A673 (cell line): ENCODE measurements at regions not wholly inside any gene's neighbourhood (a gene's known extent, or its start where the extent isn't known, plus 50 kb on each side); places are given as distances from the start of the nearest gene placed in this dataset.

Experiments
- BruUV-seq: library from RNA; stranded (reverse); fragments of 400-500 nt; replicated peaks from 2 replicates; lab custom pipeline; 2021; lab: Mats Ljungman, UMichigan
- CTCF ChIA-PET: fragments of 300-600 bp; sonication (Branson Sonifier 250); formaldehyde crosslinking; loops from one replicate; lab custom pipeline; 2022; ENCODE audit warnings: antibody characterized with exemption; lab: Charles Lee
- POLR2A ChIA-PET: fragments of 300-600 bp; sonication (Branson Sonifier 250); formaldehyde crosslinking; loops from one replicate; lab custom pipeline; 2022; ENCODE audit warnings: antibody characterized with exemption; ENCODE audit not compliant: low non-redundant PET; lab: Charles Lee
- DNase-seq: peaks from one replicate; pipeline ENCODE4 v3.0.0-alpha.2; 2015; ENCODE audit warnings: low spot score
- H3K27ac ChIP-seq: fragments of 200-600 bp; sonication (generic); 2 replicates; pipeline ENCODE4 v1.5.1; 2016; ENCODE audit warnings: mixed run types, low read depth, mild to moderate bottlenecking, mixed read lengths, antibody characterized with exemption, low read length; ENCODE audit not compliant: poor library complexity, severe bottlenecking
- H3K27me3 ChIP-seq: fragments of 200-600 bp; sonication (generic); replicated peaks from 2 replicates; pipeline ENCODE4 v1.6.1; 2017; ENCODE audit warnings: mixed run types, low read depth, mild to moderate bottlenecking, mixed read lengths, antibody characterized with exemption, low read length; ENCODE audit not compliant: insufficient read depth, poor library complexity
- H3K36me3 ChIP-seq: fragments of 200-600 bp; sonication (generic); 2 replicates; pipeline ENCODE4 v1.6.1; 2016; ENCODE audit warnings: mixed run types, mild to moderate bottlenecking, mixed read lengths, antibody characterized with exemption, low read length; ENCODE audit not compliant: insufficient read depth, poor library complexity, severe bottlenecking
- H3K4me1 ChIP-seq: fragments of 200-600 bp; sonication (generic); 2 replicates; pipeline ENCODE4 v1.6.1; 2017; ENCODE audit warnings: mixed run types, mild to moderate bottlenecking, mixed read lengths, antibody characterized with exemption, low read length; ENCODE audit not compliant: insufficient read depth, poor library complexity, severe bottlenecking
- H3K4me3 ChIP-seq: fragments of 200-600 bp; sonication (generic); 2 replicates; pipeline ENCODE4 v1.5.1; 2016; ENCODE audit warnings: low read depth, mixed run types, mild to moderate bottlenecking, mixed read lengths, low read length; ENCODE audit not compliant: poor library complexity, severe bottlenecking
- H3K9me3 ChIP-seq: fragments of 200-600 bp; sonication (generic); 2 replicates; pipeline ENCODE4 v1.6.1; 2016; ENCODE audit warnings: mixed run types, low read depth, mild to moderate bottlenecking, mixed read lengths, antibody characterized with exemption, low read length; ENCODE audit not compliant: poor library complexity, severe bottlenecking
- CTCF ChIP-seq: fragments of 300-800, 200-600 bp; sonication (generic); conservative IDR thresholded peaks from 2 replicates; pipeline ENCODE4 v1.5.1; 2017; ENCODE audit warnings: low read depth, mild to moderate bottlenecking, antibody characterized with exemption, low read length, moderate library complexity, mixed read lengths
- EZH2 ChIP-seq: fragments of 200-600 bp; sonication (generic); IDR thresholded peaks from 2 replicates; pipeline ENCODE4 v1.6.1; 2017; ENCODE audit warnings: borderline replicate concordance, low read depth, mild to moderate bottlenecking, mixed read lengths, antibody characterized with exemption, low read length; ENCODE audit not compliant: poor library complexity, severe bottlenecking
- intact Hi-C: fragments of 100-400 bp; cut with micrococcal nuclease; formaldehyde crosslinking; loops from one replicate; pipeline ENCODE4 v1.10.0; 2022; ENCODE audit not compliant: unreplicated experiment

- ChIA-PET POLR2A (no interaction called here), CTCF (no interaction called here)
- Histone ChIP-seq H3K4me1 (no peaks in the 10 kb centered on the region), H3K27ac (no peak overlapping the region), H3K9me3 (peaks cover 11% of the 10 kb centered on the region), H3K27me3 (no peaks in the 10 kb centered on the region), H3K4me3 (no peak overlapping the region), H3K36me3 (no peaks in the 10 kb centered on the region)
- TF ChIP-seq CTCF (no peak), EZH2 (no peak)
- no peak for DNase-seq
- intact Hi-C loops = no loop called here
- BruUV-seq = no TSS peak
Measured at GRCh38 chr2:116810071-116810470, 1004.4 kb upstream of the DDX18 start.

DNA sequence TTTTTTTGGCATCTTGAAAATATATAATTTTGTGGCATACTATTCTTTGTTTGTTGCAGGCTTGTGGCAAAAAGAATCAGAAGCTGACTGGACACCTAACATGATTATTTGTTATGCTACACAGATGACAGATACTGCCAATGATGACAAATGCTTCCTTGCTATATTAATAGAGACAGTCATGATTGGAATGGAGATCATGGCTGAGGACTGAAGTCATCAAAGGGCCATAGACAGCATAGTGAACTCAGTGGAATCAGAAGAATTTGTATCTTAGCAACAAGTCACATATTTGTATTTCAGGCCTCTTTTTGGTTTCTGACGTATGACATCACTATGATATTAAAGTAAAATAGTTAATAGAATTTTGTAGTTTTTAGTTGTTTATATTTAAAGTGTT lies 1003.8 kb upstream of the DDX18 start:
- CTCF ChIA-PET = no interaction called here
- TF ChIP-seq EZH2 (no peak), CTCF (no peak)
- intact Hi-C loops = no loop called here
- BruUV-seq = no TSS peak
- POLR2A ChIA-PET = no interaction called here
- Histone ChIP-seq H3K9me3 (peaks cover 9% of the 10 kb centered on the region), H3K36me3 (no peaks in the 10 kb centered on the region), H3K27me3 (no peaks in the 10 kb centered on the region), H3K4me3 (no peak overlapping the region), H3K4me1 (no peaks in the 10 kb centered on the region), H3K27ac (no peak overlapping the region)
- DNase-seq = no peak

DNA sequence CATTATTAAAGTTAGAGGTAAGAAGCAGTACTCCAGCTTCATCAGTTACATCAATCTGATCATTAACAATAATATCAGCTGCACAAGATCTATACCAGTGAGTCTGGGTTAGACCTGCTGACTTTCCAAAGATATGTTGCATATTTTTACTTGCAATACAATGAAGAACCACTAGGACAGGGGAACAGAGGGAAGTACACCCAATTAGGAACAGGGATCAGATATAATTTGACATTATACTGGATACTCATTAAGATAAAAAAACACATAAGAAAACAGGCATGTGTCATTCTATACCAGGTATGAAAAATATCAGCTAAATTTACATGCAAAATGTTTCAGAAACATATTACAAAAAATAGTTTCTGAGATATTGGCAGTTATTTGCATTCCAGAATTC lies 995.1 kb upstream of the DDX18 start:
- H3K27ac ChIP-seq = no peak overlapping the region
- no peak for TF ChIP-seq EZH2
- no peak for TF ChIP-seq CTCF
- no peaks in the 10 kb centered on the region for H3K36me3 ChIP-seq
- intact Hi-C loops = no loop called here
- BruUV-seq = no TSS peak
- ChIA-PET CTCF (no interaction called here), POLR2A (no interaction called here)
- no peak overlapping the region for H3K4me3 ChIP-seq
- H3K27me3 ChIP-seq = no peaks in the 10 kb centered on the region
- H3K4me1 ChIP-seq = no peaks in the 10 kb centered on the region
- DNase-seq = no peak
- peaks cover 25% of the 10 kb centered on the region for H3K9me3 ChIP-seq
